Glomerular visceral epithelial cell (primary cell): ENCODE measurements at regions not wholly inside any gene's neighbourhood (a gene's known extent, or its start where the extent isn't known, plus 50 kb on each side); places are given as distances from the start of the nearest gene placed in this dataset.
"Not testable (repeated sequence)": the region's sequence is repeated elsewhere in the genome, so short reads cannot be mapped to it uniquely, and the experiment has no call there.

Experiments used
- DNase-seq: peaks from one replicate; pipeline ENCODE4 v3.0.0-alpha.2; 2016; ENCODE audit errors: extremely low spot score

GRCh38 chr15:88995449-88995848, 82.3 kb upstream of the MFGE8 start:
- no peak for DNase-seq

GRCh38 chr15:88997531-88997930, 84.4 kb upstream of the MFGE8 start:
- no peak for DNase-seq

- DNase-seq = no peak
These were observed 86.0 kb upstream of the MFGE8 start for GRCh38 chr15:88998980-88999713.

GRCh38 chr15:89001708-89002275, 86.5 kb upstream of the ABHD2 start:
- DNase-seq = not testable (repeated sequence)

- peak; percentile 68 for DNase-seq
These were observed 85.9 kb upstream of the ABHD2 start for GRCh38 chr15:89002281-89002761.

- no peak for DNase-seq
These were observed 85.4 kb upstream of the ABHD2 start for GRCh38 chr15:89002830-89003229.

GRCh38 chr15:89003865-89004725, 84.2 kb upstream of the ABHD2 start:
- DNase-seq = peak; percentile 37

GRCh38 chr15:89004726-89005030, 83.6 kb upstream of the ABHD2 start:
- DNase-seq = no peak

GRCh38 chr15:89007527-89007926, 80.7 kb upstream of the ABHD2 start:
- not testable (repeated sequence) for DNase-seq

GRCh38 chr15:89007989-89008388, 80.3 kb upstream of the ABHD2 start:
- DNase-seq = no peak

GRCh38 chr15:89009080-89009479, 79.2 kb upstream of the ABHD2 start:
- DNase-seq = no peak

GRCh38 chr15:89015412-89016097, 72.7 kb upstream of the ABHD2 start:
- DNase-seq = no peak

- DNase-seq = peak; percentile 82
These were observed 71.7 kb upstream of the ABHD2 start for GRCh38 chr15:89016549-89017041.

GRCh38 chr15:89017370-89018066, 70.7 kb upstream of the ABHD2 start:
- DNase-seq = peak; percentile 83

- no peak for DNase-seq
These were observed 70.0 kb upstream of the ABHD2 start for GRCh38 chr15:89018207-89018606.

- no peak for DNase-seq
These were observed 68.8 kb upstream of the ABHD2 start for GRCh38 chr15:89019436-89019835.

- no peak for DNase-seq
These were observed 67.0 kb upstream of the ABHD2 start for GRCh38 chr15:89021224-89021623.

GRCh38 chr15:89021886-89022285, 66.4 kb upstream of the ABHD2 start:
- DNase-seq = not testable (repeated sequence)

- no peak for DNase-seq
These were observed 64.8 kb upstream of the ABHD2 start for GRCh38 chr15:89023311-89023961.

GRCh38 chr15:89024418-89024817, 63.8 kb upstream of the ABHD2 start:
- no peak for DNase-seq

- DNase-seq = no peak
These were observed 62.1 kb upstream of the ABHD2 start for GRCh38 chr15:89026167-89026566.
